Activated B cell treated with CpG ODN at 0.5 μM for 24 hours (primary cell): ENCODE measurements at regions not wholly inside any gene's neighbourhood (a gene's known extent, or its start where the extent isn't known, plus 50 kb on each side); places are given as distances from the start of the nearest gene placed in this dataset.

ENCODE experiments used
- ATAC-seq: fragments of 200-7000 bp; cut with Tn5 transposase; one replicate; pipeline ENCODE4 v1.10.0; 2021; ENCODE audit warnings: low read depth, mild to moderate bottlenecking, moderate library complexity
- CTCF ChIA-PET: fragments of 350-600 bp; sonication (Branson Sonifier 250); formaldehyde crosslinking; loops from one replicate; lab custom pipeline; 2021; ENCODE audit warnings: antibody characterized with exemption; lab: Charles Lee
- POLR2A ChIA-PET: fragments of 350-600 bp; sonication (Branson Sonifier 250); formaldehyde crosslinking; loops from one replicate; lab custom pipeline; 2021; ENCODE audit warnings: antibody characterized with exemption; lab: Charles Lee
- DNase-seq: peaks from one replicate; pipeline ENCODE4 v3.0.0; 2022
- H3K27ac Mint-ChIP-seq: one replicate; pipeline ENCODE4 v1.8.0; 2020; ENCODE audit warnings: mixed read lengths
- H3K27me3 Mint-ChIP-seq: one replicate; pipeline ENCODE4 v1.8.0; 2021; ENCODE audit warnings: mixed read lengths
- H3K36me3 Mint-ChIP-seq: one replicate; pipeline ENCODE4 v1.8.0; 2021; ENCODE audit warnings: low read depth, mixed read lengths
- H3K4me1 Mint-ChIP-seq: one replicate; pipeline ENCODE4 v1.8.0; 2021; ENCODE audit warnings: mixed read lengths
- H3K4me3 Mint-ChIP-seq: one replicate; pipeline ENCODE4 v1.8.0; 2020; ENCODE audit warnings: mild to moderate bottlenecking, mixed read lengths
- H3K9me3 Mint-ChIP-seq: one replicate; pipeline ENCODE4 v1.8.0; 2020; ENCODE audit warnings: mixed read lengths
- CTCF ChIP-seq: fragments of 200-600 bp; IDR thresholded peaks from one replicate; pipeline ENCODE4 v1.8.0; 2022; ENCODE audit warnings: antibody characterized with exemption, mild to moderate bottlenecking
- intact Hi-C: fragments of 100-400 bp; cut with micrococcal nuclease; formaldehyde crosslinking; loops from one replicate; pipeline ENCODE4 v1.15.1; 2024

GRCh38 chr12:58710901-58711300 lies 209.4 kb downstream of the LRIG3 start:
- intact Hi-C loops = no loop called here
- no peak for ATAC-seq
- ChIA-PET POLR2A (no interaction called here), CTCF (no interaction called here)
- no peak overlapping the region for H3K27ac Mint-ChIP-seq
- no peak for DNase-seq
- H3K27me3 Mint-ChIP-seq = no peaks in the 10 kb centered on the region
- no peak for TF ChIP-seq CTCF
- H3K36me3 Mint-ChIP-seq = no peaks in the 10 kb centered on the region
- H3K4me3 Mint-ChIP-seq = no peak overlapping the region
- no peaks in the 10 kb centered on the region for H3K4me1 Mint-ChIP-seq
- peaks cover 13% of the 10 kb centered on the region for H3K9me3 Mint-ChIP-seq

DNA sequence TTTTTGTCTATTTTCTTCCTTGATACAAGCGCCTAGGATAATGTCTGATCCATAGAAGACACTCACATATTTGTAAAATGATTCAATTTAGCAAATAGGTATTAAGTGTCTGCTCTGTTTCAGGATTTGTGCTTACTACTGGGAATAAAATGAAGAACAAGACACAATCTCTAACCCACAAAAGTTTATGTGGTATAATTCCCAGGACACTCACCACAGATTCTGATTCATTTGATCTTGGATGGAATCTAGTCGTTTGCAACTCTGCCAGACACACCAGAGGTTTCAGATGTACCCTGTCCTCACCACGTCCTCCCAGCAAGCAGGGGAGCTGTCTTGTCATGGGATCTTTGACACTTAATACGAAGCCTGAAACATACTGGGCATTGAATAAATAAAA lies 208.3 kb downstream of the LRIG3 start:
- intact Hi-C loops = no loop called here
- Mint-ChIP-seq H3K4me1 (no peaks in the 10 kb centered on the region), H3K9me3 (peaks cover 9% of the 10 kb centered on the region), H3K27me3 (no peaks in the 10 kb centered on the region), H3K4me3 (no peak overlapping the region), H3K36me3 (no peaks in the 10 kb centered on the region), H3K27ac (no peak overlapping the region)
- ChIA-PET CTCF (no interaction called here), POLR2A (no interaction called here)
- TF ChIP-seq CTCF = no peak
- no peak for DNase-seq
- no peak for ATAC-seq

DNA sequence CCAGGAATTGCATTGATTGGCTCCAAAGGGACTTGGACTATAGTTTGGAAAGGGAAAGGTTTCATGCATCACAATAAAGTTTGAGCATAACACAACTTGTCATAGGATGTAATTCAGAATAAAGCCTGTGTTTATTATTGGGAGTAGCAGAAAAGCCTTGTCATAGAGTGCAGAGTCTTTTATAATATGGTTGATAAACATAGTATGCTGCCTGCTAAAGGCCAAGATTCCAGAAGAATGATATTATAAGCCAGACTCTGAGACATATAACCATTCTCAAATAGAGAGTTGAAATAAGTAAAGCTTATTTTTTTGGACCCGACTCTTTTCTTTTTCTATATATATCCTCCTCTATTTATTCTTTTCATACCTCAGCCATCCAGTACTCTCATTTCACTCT lies 207.3 kb downstream of the LRIG3 start:
- intact Hi-C loops = no loop called here

GRCh38 chr12:58719161-58719560 lies 201.1 kb downstream of the LRIG3 start:
- Mint-ChIP-seq H3K27me3 (no peaks in the 10 kb centered on the region), H3K4me3 (no peak overlapping the region), H3K9me3 (peaks cover 3% of the 10 kb centered on the region), H3K4me1 (no peaks in the 10 kb centered on the region), H3K36me3 (no peaks in the 10 kb centered on the region), H3K27ac (no peak overlapping the region)
- DNase-seq (no peak), ATAC-seq (no peak)
- ChIA-PET POLR2A (no interaction called here), CTCF (no interaction called here)
- intact Hi-C loops = no loop called here
- no peak for TF ChIP-seq CTCF

More for the DNA sequence above, 207.3 kb downstream of the LRIG3 start:
- no peak for TF ChIP-seq CTCF
- Mint-ChIP-seq H3K27ac (no peak overlapping the region), H3K4me1 (no peaks in the 10 kb centered on the region), H3K27me3 (no peaks in the 10 kb centered on the region), H3K9me3 (peaks cover 9% of the 10 kb centered on the region), H3K36me3 (no peaks in the 10 kb centered on the region), H3K4me3 (no peak overlapping the region)
- DNase-seq (no peak), ATAC-seq (no peak)
- POLR2A ChIA-PET = no interaction called here
- CTCF ChIA-PET = no interaction called here

- ChIA-PET POLR2A (no interaction called here), CTCF (no interaction called here)
- Mint-ChIP-seq H3K4me1 (no peaks in the 10 kb centered on the region), H3K9me3 (peaks cover 3% of the 10 kb centered on the region), H3K36me3 (no peaks in the 10 kb centered on the region), H3K27ac (no peak overlapping the region), H3K27me3 (no peaks in the 10 kb centered on the region), H3K4me3 (no peak overlapping the region)
- ATAC-seq (no peak), DNase-seq (no peak)
- no peak for TF ChIP-seq CTCF
- intact Hi-C loops = no loop called here
Measured at GRCh38 chr12:58720421-58720820, 199.9 kb downstream of the LRIG3 start.
